ENCODE measurements at regions not wholly inside any gene's neighbourhood (a gene's known extent, or its start where the extent isn't known, plus 50 kb on each side); places are given as distances from the start of the nearest gene placed in this dataset.

DNA sequence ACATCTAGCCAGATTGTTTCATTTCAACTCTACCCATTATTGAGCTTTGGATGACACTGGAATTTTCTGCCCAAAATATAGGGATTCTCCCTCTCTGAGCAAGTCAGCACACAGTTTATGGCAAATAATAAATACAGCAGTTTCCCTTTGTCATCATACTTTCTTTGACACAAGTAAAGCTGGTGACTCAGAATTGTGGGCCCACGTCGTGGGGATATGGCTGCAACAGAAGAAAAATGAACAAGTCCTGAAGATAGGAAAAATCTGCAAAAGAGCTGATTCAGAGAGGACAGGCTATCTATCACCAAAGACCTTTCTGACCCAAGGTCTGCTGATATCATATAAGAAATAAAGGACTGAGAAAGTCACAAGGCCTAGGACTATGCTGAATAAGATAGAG lies 236.3 kb upstream of the ZC3H12C start:
- Mint-ChIP-seq H3K27ac (no peak overlapping the region), H3K27me3 (no peaks in the 10 kb centered on the region), H3K36me3 (no peaks in the 10 kb centered on the region), H3K9me3 (ENCODE audit: low read depth) (no peaks in the 10 kb centered on the region), H3K4me1 (ENCODE audit: low read depth) (no peaks in the 10 kb centered on the region), H3K4me3 (no peak overlapping the region)

DNA sequence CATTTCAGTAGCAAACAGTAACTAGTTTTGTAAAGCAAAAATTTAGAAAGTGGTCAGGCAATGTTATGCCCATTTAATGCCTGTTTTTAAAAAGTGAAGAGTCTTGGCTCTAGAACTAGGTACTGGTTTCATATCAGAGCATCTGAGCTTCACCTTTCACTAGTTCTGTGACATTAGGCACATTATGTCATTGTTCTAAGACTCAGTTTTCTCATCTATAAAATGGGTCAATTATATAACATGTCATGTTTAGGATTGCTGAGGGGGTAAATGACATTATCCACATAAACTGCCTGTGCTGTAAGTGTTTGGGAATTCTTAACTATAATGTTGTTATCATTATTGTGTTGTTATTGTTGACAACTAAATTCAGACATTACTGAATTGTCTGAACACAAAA lies 235.6 kb upstream of the ZC3H12C start:
- Mint-ChIP-seq H3K4me3 (no peak overlapping the region), H3K27me3 (no peaks in the 10 kb centered on the region), H3K27ac (no peak overlapping the region), H3K9me3 (ENCODE audit: low read depth) (no peaks in the 10 kb centered on the region), H3K4me1 (ENCODE audit: low read depth) (no peaks in the 10 kb centered on the region), H3K36me3 (no peaks in the 10 kb centered on the region)

DNA sequence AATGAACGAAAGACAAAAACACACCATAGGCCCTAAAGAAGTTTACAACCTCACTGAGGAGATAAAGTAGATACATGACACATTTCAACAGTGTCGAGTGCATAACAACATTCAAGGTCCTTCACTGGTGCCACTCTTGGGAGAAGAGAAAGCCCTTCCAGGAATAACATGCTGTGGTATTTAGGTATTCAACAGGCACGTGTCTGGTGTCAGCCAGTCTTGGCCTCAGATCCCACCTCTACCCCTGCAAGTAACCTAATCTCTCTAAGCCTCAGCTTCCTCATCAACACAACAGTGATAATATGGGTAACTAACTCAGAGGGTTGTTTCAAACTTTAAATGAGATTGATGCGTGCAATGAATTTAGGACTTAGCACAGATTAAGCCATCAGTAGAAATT lies 235.0 kb upstream of the ZC3H12C start:
- H3K9me3 Mint-ChIP-seq (ENCODE audit: low read depth) = no peaks in the 10 kb centered on the region

DNA sequence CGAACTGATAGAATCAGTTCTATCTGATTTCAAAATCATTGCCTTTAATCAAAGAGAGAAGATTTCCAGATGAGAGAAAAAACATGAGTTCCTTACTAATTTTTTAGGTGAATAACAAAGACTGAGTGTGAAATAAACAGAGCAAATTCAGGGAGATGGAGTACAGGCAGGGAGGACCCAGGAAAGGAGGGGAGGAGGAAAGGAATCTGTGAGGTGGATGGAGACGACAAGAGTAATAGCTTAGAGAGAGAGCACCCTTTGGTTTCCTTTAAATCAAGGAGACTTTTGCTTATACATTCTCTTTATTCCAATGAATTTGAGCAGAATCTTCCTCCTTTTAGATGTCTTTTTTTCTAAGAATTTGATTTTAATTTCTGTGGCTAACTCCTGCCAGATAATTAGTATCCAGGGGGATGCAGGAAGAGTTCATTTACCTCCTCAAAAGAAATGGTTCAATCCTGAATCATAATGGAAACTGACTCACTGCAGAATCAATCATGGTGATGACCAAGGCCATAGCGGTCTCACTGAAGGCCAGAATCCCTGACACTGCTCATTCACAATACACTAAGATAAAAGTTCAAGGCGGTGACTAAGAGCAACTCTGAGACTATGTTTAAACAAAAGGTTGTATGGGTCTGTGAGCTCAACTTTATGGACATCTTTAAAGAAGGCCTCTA lies 234.0 kb upstream of the ZC3H12C start:
- no peaks in the 10 kb centered on the region for H3K9me3 Mint-ChIP-seq (ENCODE audit: low read depth)
- H3K27me3 Mint-ChIP-seq = no peaks in the 10 kb centered on the region
- H3K27ac Mint-ChIP-seq = no peak overlapping the region
- no peaks in the 10 kb centered on the region for H3K36me3 Mint-ChIP-seq
- H3K4me3 Mint-ChIP-seq = no peak overlapping the region
- no peaks in the 10 kb centered on the region for H3K4me1 Mint-ChIP-seq (ENCODE audit: low read depth)

More for the DNA sequence above, 235.0 kb upstream of the ZC3H12C start:
- H3K4me1 Mint-ChIP-seq (ENCODE audit: low read depth) = no peaks in the 10 kb centered on the region
- H3K27me3 Mint-ChIP-seq = no peaks in the 10 kb centered on the region
- no peak overlapping the region for H3K27ac Mint-ChIP-seq
- no peak overlapping the region for H3K4me3 Mint-ChIP-seq
- H3K36me3 Mint-ChIP-seq = no peaks in the 10 kb centered on the region

DNA sequence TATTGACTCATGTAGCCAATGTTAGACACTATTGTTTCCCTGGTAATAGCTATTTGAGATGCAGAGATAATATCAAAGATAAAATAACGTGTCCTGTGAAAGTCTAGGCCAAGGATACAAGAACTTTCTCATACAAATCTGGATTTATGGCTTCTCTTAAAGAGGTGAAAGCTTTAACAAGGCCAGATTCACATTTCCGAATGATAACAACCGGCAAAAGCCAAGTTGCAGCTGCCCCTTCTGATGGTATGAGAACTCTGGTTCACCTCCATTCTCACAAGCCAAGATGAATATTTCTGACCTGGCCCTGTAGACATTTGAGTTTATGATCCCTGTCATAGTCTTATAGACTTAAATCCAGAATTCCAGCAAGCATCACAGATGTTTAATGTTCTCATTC lies 230.4 kb upstream of the ZC3H12C start:
- H3K4me1 Mint-ChIP-seq (ENCODE audit: low read depth) = no peaks in the 10 kb centered on the region
- no peaks in the 10 kb centered on the region for H3K36me3 Mint-ChIP-seq
- no peaks in the 10 kb centered on the region for H3K27me3 Mint-ChIP-seq
- H3K9me3 Mint-ChIP-seq (ENCODE audit: low read depth) = no peaks in the 10 kb centered on the region
- no peak overlapping the region for H3K4me3 Mint-ChIP-seq
- no peak overlapping the region for H3K27ac Mint-ChIP-seq

DNA sequence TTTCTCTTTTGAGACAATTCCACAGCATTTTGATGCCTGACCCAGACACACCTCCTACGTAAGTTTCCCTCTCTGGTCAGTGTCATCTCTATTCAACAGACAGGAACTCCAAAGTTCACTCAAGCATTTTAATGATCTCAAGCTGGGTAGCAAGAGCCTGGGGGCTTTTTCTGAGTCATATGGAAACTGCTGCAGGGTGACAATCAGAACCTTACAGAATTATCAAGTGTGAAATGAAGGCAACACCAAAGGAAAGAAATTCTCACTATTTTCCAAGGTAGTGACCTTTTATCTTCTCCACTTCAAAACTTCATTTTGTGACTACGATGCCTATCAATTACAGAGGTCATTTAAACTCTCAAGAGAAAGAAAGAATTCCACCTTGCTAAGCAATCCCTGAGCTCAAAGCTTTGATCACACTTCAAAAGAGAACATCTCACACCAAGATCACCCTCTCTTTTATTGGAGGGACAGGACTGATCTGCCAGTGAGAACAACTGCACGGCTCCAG lies 229.0 kb upstream of the ZC3H12C start:
- Mint-ChIP-seq H3K4me1 (ENCODE audit: low read depth) (no peaks in the 10 kb centered on the region), H3K27me3 (peaks cover 3% of the 10 kb centered on the region), H3K27ac (no peak overlapping the region), H3K4me3 (no peak overlapping the region), H3K9me3 (ENCODE audit: low read depth) (no peaks in the 10 kb centered on the region), H3K36me3 (no peaks in the 10 kb centered on the region)

DNA sequence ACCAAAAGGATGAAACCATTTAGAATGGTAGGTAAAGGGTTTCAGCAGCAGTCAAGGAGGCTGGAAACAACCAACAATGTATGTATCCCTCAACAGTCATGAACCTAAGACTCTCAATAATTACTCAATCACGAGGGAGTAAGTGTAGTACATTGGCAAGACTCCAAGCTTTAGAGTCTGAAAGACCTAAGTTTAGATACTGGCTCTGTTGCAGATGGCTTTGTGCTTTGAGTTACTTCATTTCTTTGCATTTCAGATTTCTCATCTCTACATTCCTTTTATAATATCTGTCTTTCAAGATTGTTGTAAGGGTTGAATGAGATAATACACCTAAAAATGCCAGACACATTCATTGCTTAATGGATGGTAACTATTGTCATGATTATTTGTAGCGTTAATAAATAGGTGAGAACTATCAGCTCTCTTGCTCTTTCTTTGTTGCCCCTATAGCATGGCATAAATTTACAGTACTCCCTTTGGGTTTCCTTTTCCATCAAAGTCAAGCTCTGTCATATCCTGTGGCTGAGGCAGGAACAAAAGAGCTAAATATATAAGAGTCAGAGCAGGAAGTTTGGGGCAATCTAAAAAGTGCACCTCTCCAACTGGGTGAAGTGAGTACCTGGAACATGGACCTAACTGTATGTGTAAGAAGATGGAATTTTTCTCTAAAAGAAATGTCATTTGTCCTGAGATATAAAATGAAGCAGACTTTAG lies 228.2 kb upstream of the ZC3H12C start:
- Mint-ChIP-seq H3K27ac (no peak overlapping the region), H3K36me3 (no peaks in the 10 kb centered on the region), H3K4me1 (ENCODE audit: low read depth) (no peaks in the 10 kb centered on the region), H3K4me3 (no peak overlapping the region), H3K27me3 (peaks cover 3% of the 10 kb centered on the region), H3K9me3 (ENCODE audit: low read depth) (no peaks in the 10 kb centered on the region)

DNA sequence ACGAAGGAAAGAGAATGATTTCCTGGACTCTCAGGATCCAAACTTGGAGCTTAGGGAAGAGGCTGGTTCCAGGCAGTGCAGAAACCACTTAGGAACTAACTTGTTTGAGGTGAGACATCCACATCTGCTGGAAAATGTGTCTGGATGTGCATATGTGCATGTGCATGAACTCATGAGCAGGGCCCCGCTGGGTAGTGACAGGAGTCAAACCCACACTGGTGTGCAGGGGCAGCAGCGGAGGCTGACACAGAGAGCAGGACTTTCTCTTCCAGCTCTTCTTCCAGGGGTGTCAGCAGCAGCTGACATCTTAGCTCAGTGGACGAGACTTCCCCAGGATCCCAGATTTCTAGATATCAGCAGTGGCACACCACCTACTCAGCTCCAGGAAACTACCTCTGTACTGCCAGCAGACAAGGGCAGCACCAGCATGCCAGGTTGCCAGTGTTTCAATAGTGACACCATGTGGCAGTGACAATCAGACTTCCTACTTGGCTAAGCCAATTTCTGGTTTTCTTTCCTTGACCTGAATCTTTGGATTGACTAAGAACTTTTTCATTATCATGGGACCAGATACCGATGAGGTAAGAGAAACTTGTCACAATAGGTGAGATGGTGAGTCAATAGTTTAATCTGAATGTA lies 227.5 kb upstream of the ZC3H12C start:
- peaks cover 3% of the 10 kb centered on the region for H3K27me3 Mint-ChIP-seq
- no peak overlapping the region for H3K4me3 Mint-ChIP-seq
- H3K36me3 Mint-ChIP-seq = no peaks in the 10 kb centered on the region
- no peaks in the 10 kb centered on the region for H3K4me1 Mint-ChIP-seq (ENCODE audit: low read depth)
- no peak overlapping the region for H3K27ac Mint-ChIP-seq
- no peaks in the 10 kb centered on the region for H3K9me3 Mint-ChIP-seq (ENCODE audit: low read depth)

DNA sequence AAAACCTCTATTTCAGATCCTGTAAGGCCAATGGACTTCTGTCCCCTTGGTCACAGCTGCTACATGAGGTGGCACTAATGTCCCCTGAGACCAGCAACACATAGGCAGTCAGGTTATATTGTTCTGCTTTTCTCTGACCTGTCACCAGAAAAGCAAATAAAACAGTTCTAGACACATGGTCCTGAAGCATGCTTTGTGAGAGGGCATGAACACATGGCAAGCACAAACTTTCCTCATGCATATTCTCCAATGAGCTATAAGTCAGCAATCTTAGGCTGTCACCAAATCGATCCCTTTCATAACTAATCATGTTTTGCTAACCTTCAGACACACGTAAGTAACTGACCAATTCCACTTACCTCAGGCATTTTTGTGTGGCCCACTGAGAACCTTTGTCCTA lies 225.4 kb upstream of the ZC3H12C start:
- Mint-ChIP-seq H3K9me3 (ENCODE audit: low read depth) (peaks cover 2% of the 10 kb centered on the region), H3K4me3 (no peak overlapping the region), H3K27ac (no peak overlapping the region), H3K4me1 (ENCODE audit: low read depth) (no peaks in the 10 kb centered on the region), H3K36me3 (no peaks in the 10 kb centered on the region), H3K27me3 (peaks cover 3% of the 10 kb centered on the region)

DNA sequence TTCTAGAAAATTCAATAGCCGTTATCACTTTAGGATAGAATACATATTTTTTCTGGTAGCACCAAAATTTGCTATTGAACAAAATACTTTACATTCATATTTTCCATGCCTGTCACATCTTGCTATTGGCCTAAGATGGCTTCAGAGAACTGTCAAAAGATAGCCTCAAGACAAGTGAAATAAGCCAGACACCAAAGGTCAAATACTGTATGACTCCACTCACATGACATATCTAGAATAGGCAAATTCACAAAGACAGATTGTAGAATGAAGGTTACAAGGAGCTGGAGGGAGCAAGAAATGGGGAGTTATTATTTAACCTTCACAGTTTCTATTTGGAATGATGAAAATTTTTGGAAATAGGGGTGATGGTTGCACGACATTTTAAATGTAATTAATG lies 223.7 kb upstream of the ZC3H12C start:
- Mint-ChIP-seq H3K27ac (no peak overlapping the region), H3K36me3 (no peaks in the 10 kb centered on the region), H3K4me1 (ENCODE audit: low read depth) (no peaks in the 10 kb centered on the region), H3K9me3 (ENCODE audit: low read depth) (peaks cover 2% of the 10 kb centered on the region), H3K27me3 (peaks cover 3% of the 10 kb centered on the region), H3K4me3 (no peak overlapping the region)

DNA sequence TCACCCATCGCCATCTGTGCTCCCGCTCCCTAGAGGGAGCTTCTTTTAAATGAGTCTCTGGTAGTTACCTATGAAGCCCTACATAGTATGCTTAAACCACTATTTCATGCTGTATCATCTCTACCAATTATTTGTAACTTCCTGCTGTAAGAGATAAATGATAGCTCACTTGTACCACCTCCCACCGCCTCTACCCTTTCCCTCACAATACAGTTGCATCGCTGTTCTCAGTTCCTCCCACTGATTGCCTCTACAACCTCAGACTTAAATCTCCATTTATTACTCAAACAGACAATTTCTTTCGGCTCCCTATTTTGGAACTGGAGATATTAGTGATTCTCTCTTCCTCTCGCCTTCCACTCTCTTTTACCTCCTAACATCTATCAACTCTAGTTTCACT lies 222.9 kb upstream of the ZC3H12C start:
- H3K27ac Mint-ChIP-seq = no peak overlapping the region
- peaks cover 2% of the 10 kb centered on the region for H3K9me3 Mint-ChIP-seq (ENCODE audit: low read depth)
- peaks cover 3% of the 10 kb centered on the region for H3K27me3 Mint-ChIP-seq
- H3K36me3 Mint-ChIP-seq = no peaks in the 10 kb centered on the region
- no peak overlapping the region for H3K4me3 Mint-ChIP-seq
- H3K4me1 Mint-ChIP-seq (ENCODE audit: low read depth) = no peaks in the 10 kb centered on the region

DNA sequence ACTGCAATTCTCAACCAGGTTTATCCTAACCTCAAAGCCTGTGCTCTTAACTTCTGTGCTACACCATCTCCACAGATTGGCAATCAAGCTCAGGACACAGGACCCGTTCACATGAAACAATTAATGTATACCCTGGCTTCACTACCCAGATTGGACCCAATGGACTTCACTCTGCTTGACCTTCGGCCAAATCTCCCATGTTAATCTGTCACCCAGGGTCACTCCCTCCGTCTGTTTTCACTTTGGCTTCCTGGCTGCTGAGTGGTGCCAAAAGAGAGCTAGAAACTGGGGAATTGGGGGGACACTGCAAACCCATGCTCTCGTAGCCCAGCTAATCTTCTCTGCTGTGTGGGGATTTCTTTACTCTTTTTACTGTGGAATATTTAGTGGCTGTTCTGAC lies 216.1 kb upstream of the ZC3H12C start:
- Mint-ChIP-seq H3K4me1 (ENCODE audit: low read depth) (no peaks in the 10 kb centered on the region), H3K9me3 (ENCODE audit: low read depth) (no peaks in the 10 kb centered on the region), H3K27me3 (peaks cover 4% of the 10 kb centered on the region), H3K27ac (no peak overlapping the region), H3K4me3 (no peak overlapping the region), H3K36me3 (no peaks in the 10 kb centered on the region)

DNA sequence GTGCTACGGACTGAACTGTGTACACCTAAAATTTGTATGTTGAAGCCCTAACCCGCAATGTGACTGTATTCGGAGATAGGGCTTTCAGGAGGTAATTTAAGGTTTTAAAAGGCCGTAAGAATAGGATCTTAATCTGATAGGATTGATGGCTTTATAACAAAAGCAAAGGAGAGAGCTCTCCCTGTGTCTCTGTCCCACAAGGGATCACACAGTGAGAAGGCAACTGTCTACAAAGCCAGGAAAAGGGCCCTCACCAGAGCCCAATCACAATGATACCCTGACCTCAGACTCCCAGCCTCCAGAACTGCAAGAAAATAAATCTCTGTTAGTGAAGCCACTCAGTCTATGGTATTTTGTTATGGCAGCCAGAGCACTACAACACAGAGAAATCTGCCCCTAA lies 208.7 kb upstream of the ZC3H12C start:
- no peaks in the 10 kb centered on the region for H3K36me3 Mint-ChIP-seq
- no peaks in the 10 kb centered on the region for H3K4me1 Mint-ChIP-seq (ENCODE audit: low read depth)
- peaks cover 5% of the 10 kb centered on the region for H3K27me3 Mint-ChIP-seq
- no peak overlapping the region for H3K4me3 Mint-ChIP-seq
- no peak overlapping the region for H3K27ac Mint-ChIP-seq
- no peaks in the 10 kb centered on the region for H3K9me3 Mint-ChIP-seq (ENCODE audit: low read depth)

DNA sequence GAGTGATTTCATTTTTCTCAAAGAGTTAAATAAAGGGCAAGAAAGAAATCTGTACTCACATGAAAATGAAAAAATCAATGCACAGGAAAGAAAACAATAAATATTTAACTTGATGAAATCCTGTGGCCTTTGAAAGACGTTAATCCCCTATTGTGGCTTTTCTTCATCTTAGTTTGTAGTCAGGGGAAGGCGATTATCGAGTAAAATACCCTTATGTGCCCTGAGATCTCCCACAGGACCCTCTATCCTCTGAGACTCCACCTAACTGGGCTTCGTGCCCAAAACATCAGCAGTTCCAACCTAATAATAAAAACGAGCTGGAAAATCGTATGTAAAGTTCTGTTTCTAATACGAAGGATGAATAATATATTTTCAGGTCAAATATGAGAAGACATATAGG lies 208.2 kb upstream of the ZC3H12C start:
- Mint-ChIP-seq H3K9me3 (ENCODE audit: low read depth) (no peaks in the 10 kb centered on the region), H3K27me3 (peaks cover 5% of the 10 kb centered on the region), H3K4me3 (no peak overlapping the region), H3K27ac (no peak overlapping the region), H3K36me3 (no peaks in the 10 kb centered on the region), H3K4me1 (ENCODE audit: low read depth) (no peaks in the 10 kb centered on the region)

DNA sequence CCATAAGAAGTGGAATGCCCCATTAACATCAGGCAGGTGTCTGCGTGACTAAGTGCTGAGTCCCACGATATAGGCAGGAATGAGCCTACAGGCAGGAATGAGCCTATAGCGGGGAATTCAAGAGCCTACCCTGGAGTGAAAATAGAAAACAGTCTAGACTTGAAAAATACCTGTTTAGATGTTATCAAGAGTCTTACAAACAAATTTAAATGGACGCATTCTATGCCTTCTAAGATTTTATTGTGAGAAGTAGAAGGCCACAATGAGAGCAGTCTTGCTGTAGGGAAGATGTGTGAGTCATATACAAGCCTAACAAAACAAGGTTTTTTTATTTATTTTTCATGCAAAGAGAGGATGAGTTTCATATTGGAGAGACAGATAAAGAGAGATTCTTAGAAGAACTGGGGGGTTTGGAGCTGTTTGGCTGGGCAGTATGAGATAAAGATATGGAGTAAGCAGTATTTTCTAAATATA lies 200.8 kb upstream of the ZC3H12C start:
- Mint-ChIP-seq H3K36me3 (no peaks in the 10 kb centered on the region), H3K27me3 (peaks cover 1% of the 10 kb centered on the region)

More for the DNA sequence above, 200.8 kb upstream of the ZC3H12C start:
- no peaks in the 10 kb centered on the region for H3K9me3 Mint-ChIP-seq (ENCODE audit: low read depth)
- no peaks in the 10 kb centered on the region for H3K4me1 Mint-ChIP-seq (ENCODE audit: low read depth)
- H3K4me3 Mint-ChIP-seq = no peak overlapping the region
- no peak overlapping the region for H3K27ac Mint-ChIP-seq
